ENCODE measurements at regions not wholly inside any gene's neighbourhood (a gene's known extent, or its start where the extent isn't known, plus 50 kb on each side); places are given as distances from the start of the nearest gene placed in this dataset.

- Histone ChIP-seq H3K9ac (ENCODE audit: low read depth, low read length) (no peak overlapping the region), H3K4me1 (ENCODE audit: control insufficient read depth, insufficient read depth, low read length) (peaks cover 6% of the 10 kb centered on the region), H3K4me2 (ENCODE audit: low read length) (no peak overlapping the region), H3K27me3 (ENCODE audit: control insufficient read depth, insufficient read depth, low read length) (no peaks in the 10 kb centered on the region), H3K9me3 (replicated peaks; ENCODE audit: low read length) (no peaks in the 10 kb centered on the region), H3K4me3 (ENCODE audit: low read length) (no peak overlapping the region), H3K36me3 (ENCODE audit: insufficient read depth, low read length) (no peaks in the 10 kb centered on the region)
Measured at GRCh38 chr6:139603581-139603980, 229.1 kb upstream of the CITED2 start.

DNA sequence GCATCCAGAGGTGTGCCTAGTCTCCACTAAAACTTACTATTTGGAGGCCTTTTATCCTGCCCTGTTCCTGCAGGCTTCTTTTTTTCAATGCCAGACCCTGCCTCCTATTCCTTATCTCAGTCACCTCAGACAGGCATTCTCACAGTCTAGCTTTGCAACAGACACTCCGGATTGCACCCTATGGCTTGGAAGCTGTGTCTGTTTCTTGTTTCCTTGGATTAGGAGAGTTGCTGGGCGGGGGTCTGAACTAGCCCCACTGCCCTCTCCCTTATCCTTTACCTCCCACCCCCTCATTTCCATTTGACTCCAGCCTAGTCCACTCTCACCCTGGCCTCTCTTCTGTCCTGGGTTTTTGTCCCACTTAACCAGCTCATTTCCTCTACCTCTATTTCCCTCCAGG lies 228.1 kb upstream of the CITED2 start:
- Histone ChIP-seq H3K4me1 (ENCODE audit: control insufficient read depth, insufficient read depth, low read length) (peaks cover 11% of the 10 kb centered on the region), H3K9ac (ENCODE audit: low read depth, low read length) (no peak overlapping the region), H3K4me3 (ENCODE audit: low read length) (no peak overlapping the region), H3K9me3 (replicated peaks; ENCODE audit: low read length) (no peaks in the 10 kb centered on the region), H3K36me3 (ENCODE audit: insufficient read depth, low read length) (no peaks in the 10 kb centered on the region), H3K4me2 (ENCODE audit: low read length) (no peak overlapping the region), H3K27me3 (ENCODE audit: control insufficient read depth, insufficient read depth, low read length) (no peaks in the 10 kb centered on the region)

DNA sequence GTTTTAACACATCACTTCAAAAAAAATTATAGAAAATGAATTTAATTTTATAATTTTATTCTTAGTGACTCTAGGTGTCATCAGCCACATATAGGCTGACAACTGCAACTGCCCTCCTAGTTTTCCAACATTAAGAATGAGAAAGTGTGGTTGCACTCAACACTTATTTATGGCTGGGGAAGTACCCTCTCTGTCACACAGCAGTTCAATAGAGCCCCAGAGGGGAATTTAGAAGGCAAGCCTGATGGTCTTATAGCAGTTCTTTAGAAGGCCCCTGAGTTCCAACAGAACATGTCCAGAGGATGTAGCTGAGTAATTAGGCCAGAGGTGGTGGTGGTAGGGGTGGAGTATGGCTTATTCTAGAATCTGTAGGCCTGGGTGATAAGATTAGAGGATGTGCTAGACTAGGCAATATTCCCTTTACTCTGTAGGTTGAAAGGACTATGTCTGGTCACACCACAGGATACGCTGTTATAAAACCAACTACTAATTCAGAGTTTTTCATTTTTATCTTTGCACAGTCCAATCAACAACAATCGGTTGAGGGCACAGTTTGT lies 226.5 kb upstream of the CITED2 start:
- no peaks in the 10 kb centered on the region for H3K9me3 ChIP-seq (replicated peaks; ENCODE audit: low read length)
- H3K4me3 ChIP-seq (ENCODE audit: low read length): no peak overlapping the region
- H3K4me2 ChIP-seq (ENCODE audit: low read length): no peak overlapping the region
- H3K36me3 ChIP-seq (ENCODE audit: insufficient read depth, low read length): no peaks in the 10 kb centered on the region
- no peaks in the 10 kb centered on the region for H3K27me3 ChIP-seq (ENCODE audit: control insufficient read depth, insufficient read depth, low read length)
- peaks cover 26% of the 10 kb centered on the region for H3K4me1 ChIP-seq (ENCODE audit: control insufficient read depth, insufficient read depth, low read length)
- no peak overlapping the region for H3K9ac ChIP-seq (ENCODE audit: low read depth, low read length)

DNA sequence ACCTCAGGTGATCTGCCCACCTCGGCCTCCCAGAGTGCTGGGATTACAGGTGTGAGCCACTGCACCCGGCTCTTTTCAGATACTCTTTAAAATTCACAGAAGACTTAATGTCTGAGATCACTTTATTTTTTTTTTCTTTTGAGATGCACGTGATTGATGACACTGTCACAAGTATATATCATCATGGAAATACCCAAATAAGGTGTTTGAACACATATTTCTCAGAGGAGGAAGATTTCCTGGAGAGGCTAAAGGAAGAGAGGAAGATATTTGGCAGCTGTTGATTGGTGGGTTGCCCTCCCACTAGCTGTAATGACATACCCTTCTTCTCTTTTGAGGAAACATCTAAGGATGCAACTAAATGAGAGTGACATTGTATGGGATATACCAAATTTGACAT lies 225.9 kb upstream of the CITED2 start:
- Histone ChIP-seq H3K4me1 (ENCODE audit: control insufficient read depth, insufficient read depth, low read length) (peaks cover 26% of the 10 kb centered on the region), H3K4me2 (ENCODE audit: low read length) (no peak overlapping the region), H3K9me3 (replicated peaks; ENCODE audit: low read length) (no peaks in the 10 kb centered on the region), H3K4me3 (ENCODE audit: low read length) (no peak overlapping the region), H3K36me3 (ENCODE audit: insufficient read depth, low read length) (no peaks in the 10 kb centered on the region), H3K9ac (ENCODE audit: low read depth, low read length) (no peak overlapping the region), H3K27me3 (ENCODE audit: control insufficient read depth, insufficient read depth, low read length) (no peaks in the 10 kb centered on the region)

- peak overlapping the region; percentile 75 for H3K9ac ChIP-seq (ENCODE audit: low read depth, low read length)
- H3K4me3 ChIP-seq (ENCODE audit: low read length): peak overlapping the region; percentile 4
- peak overlapping the region; percentile 57 for H3K4me2 ChIP-seq (ENCODE audit: low read length)
- no peaks in the 10 kb centered on the region for H3K36me3 ChIP-seq (ENCODE audit: insufficient read depth, low read length)
- no peaks in the 10 kb centered on the region for H3K27me3 ChIP-seq (ENCODE audit: control insufficient read depth, insufficient read depth, low read length)
- H3K9me3 ChIP-seq (replicated peaks; ENCODE audit: low read length): no peaks in the 10 kb centered on the region
- H3K4me1 ChIP-seq (ENCODE audit: control insufficient read depth, insufficient read depth, low read length): peaks cover 26% of the 10 kb centered on the region
Measured at GRCh38 chr6:139597771-139598755, 223.6 kb upstream of the CITED2 start.

DNA sequence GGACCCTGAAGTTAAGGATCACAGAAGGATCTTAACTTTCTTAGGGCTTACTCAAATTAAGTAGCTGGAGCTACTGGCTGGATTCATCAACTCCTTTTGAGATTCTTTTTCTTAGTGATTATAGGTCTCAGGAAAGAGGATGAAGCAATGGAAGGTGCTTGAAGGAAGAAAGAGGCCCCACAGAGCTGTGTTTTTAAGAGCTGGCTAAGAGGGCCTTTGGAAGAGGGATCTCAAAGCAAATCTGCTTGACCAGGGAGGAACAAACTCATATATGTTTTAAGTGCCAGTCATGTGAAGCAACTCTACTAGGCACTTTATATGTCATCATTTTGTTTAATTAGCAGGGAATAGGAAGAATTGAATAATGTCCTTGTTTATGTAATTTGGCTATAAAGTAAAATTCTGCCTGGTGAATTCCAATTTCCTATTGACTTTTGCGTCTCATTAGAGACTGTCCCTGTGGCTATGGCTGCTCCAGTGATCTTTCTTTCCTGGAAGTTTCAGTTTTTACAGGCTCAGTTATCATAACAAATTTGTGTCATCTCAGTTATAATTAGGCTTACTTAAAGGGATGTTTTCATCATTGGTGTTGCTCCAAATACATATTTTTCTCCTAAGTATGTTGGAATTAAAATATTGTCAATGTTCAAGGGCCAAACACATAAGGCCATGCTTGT lies 222.8 kb upstream of the CITED2 start:
- Histone ChIP-seq H3K9ac (ENCODE audit: low read depth, low read length) (peak overlapping the region; percentile 75), H3K4me3 (ENCODE audit: low read length) (peak overlapping the region; percentile 4), H3K27me3 (ENCODE audit: control insufficient read depth, insufficient read depth, low read length) (no peaks in the 10 kb centered on the region), H3K4me1 (ENCODE audit: control insufficient read depth, insufficient read depth, low read length) (peaks cover 26% of the 10 kb centered on the region), H3K9me3 (replicated peaks; ENCODE audit: low read length) (no peaks in the 10 kb centered on the region), H3K4me2 (ENCODE audit: low read length) (peak overlapping the region; percentile 57), H3K36me3 (ENCODE audit: insufficient read depth, low read length) (no peaks in the 10 kb centered on the region)

DNA sequence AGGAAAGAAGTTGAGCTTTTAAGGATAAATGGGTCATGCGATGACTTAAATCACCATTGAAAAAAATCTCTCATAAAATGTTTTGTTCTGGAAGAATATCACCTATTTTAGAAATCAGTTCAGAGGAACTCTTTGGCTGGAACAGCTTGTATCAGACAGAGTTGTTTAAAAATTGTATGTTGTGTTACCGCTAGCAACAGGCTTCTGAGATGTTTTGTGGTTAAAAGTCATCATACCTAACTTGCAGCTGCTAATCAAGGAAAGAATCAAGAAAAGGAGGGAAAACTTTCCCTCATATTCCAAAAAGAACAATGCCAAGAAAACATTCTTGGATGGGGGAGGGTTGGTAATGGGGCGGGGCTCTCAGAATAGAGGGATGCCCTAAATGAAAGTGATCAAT lies 220.7 kb upstream of the CITED2 start:
- no peaks in the 10 kb centered on the region for H3K27me3 ChIP-seq (ENCODE audit: control insufficient read depth, insufficient read depth, low read length)
- H3K4me2 ChIP-seq (ENCODE audit: low read length): no peak overlapping the region
- H3K4me3 ChIP-seq (ENCODE audit: low read length): no peak overlapping the region
- peaks cover 26% of the 10 kb centered on the region for H3K4me1 ChIP-seq (ENCODE audit: control insufficient read depth, insufficient read depth, low read length)
- no peak overlapping the region for H3K9ac ChIP-seq (ENCODE audit: low read depth, low read length)
- no peaks in the 10 kb centered on the region for H3K9me3 ChIP-seq (replicated peaks; ENCODE audit: low read length)
- H3K36me3 ChIP-seq (ENCODE audit: insufficient read depth, low read length): no peaks in the 10 kb centered on the region

DNA sequence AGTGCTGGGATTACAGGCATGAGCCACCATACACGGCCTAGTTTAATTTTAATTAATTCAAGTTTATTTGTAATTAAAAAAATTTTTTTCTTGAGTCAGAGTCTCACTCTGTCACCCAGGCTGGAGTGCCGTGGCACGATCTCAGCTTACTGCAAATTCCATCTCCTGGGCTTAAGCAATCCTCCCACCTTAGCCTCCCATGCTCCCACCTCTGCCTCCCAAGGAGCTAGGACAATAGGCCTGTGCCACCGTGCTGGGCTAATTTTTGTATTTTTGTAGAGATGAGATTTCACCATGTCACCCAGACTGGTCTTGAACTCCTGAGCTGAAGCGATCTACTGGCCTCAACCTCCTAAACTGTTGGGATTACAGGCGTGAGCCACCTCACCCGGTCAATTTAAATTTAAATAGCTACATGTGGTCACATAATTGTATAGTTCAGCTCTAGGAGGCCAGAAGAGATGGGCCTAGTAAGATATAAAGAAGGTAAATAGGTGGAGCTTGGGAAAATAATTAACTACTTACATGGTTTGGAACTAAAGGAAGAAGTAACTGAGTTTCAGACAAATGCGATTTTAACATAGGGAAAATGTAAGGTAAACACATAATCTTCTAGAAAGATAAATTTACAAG lies 220.0 kb upstream of the CITED2 start:
- H3K27me3 ChIP-seq (ENCODE audit: control insufficient read depth, insufficient read depth, low read length): no peaks in the 10 kb centered on the region
- peaks cover 26% of the 10 kb centered on the region for H3K4me1 ChIP-seq (ENCODE audit: control insufficient read depth, insufficient read depth, low read length)
- no peak overlapping the region for H3K4me3 ChIP-seq (ENCODE audit: low read length)
- no peak overlapping the region for H3K4me2 ChIP-seq (ENCODE audit: low read length)
- no peak overlapping the region for H3K9ac ChIP-seq (ENCODE audit: low read depth, low read length)
- H3K36me3 ChIP-seq (ENCODE audit: insufficient read depth, low read length): no peaks in the 10 kb centered on the region
- no peaks in the 10 kb centered on the region for H3K9me3 ChIP-seq (replicated peaks; ENCODE audit: low read length)

GRCh38 chr6:139593081-139593480 lies 218.6 kb upstream of the CITED2 start:
- H3K4me1 ChIP-seq (ENCODE audit: control insufficient read depth, insufficient read depth, low read length): peaks cover 27% of the 10 kb centered on the region
- H3K4me3 ChIP-seq (ENCODE audit: low read length): no peak overlapping the region
- H3K9me3 ChIP-seq (replicated peaks; ENCODE audit: low read length): no peaks in the 10 kb centered on the region
- no peak overlapping the region for H3K9ac ChIP-seq (ENCODE audit: low read depth, low read length)
- no peak overlapping the region for H3K4me2 ChIP-seq (ENCODE audit: low read length)
- no peaks in the 10 kb centered on the region for H3K27me3 ChIP-seq (ENCODE audit: control insufficient read depth, insufficient read depth, low read length)
- H3K36me3 ChIP-seq (ENCODE audit: insufficient read depth, low read length): no peaks in the 10 kb centered on the region

GRCh38 chr6:139592011-139592410 lies 217.6 kb upstream of the CITED2 start:
- no peak overlapping the region for H3K9ac ChIP-seq (ENCODE audit: low read depth, low read length)
- H3K36me3 ChIP-seq (ENCODE audit: insufficient read depth, low read length): no peaks in the 10 kb centered on the region
- H3K27me3 ChIP-seq (ENCODE audit: control insufficient read depth, insufficient read depth, low read length): no peaks in the 10 kb centered on the region
- H3K9me3 ChIP-seq (replicated peaks; ENCODE audit: low read length): no peaks in the 10 kb centered on the region
- H3K4me3 ChIP-seq (ENCODE audit: low read length): no peak overlapping the region
- H3K4me1 ChIP-seq (ENCODE audit: control insufficient read depth, insufficient read depth, low read length): peaks cover 24% of the 10 kb centered on the region
- no peak overlapping the region for H3K4me2 ChIP-seq (ENCODE audit: low read length)

Data from skeletal muscle satellite cell (primary cell).